ENCODE measurements at regions not wholly inside any gene's neighbourhood (a gene's known extent, or its start where the extent isn't known, plus 50 kb on each side); places are given as distances from the start of the nearest gene placed in this dataset.

- ChIA-PET POLR2A (no interaction called here), CTCF (no interaction called here)
- no peak for DNase-seq (ENCODE audit: low read depth)
- no peak overlapping the region for H3K4me3 ChIP-seq (ENCODE audit: low read depth, low read length)
- no peaks in the 10 kb centered on the region for H3K27me3 ChIP-seq (ENCODE audit: control insufficient read depth, insufficient read depth, low read length)
- no peak for TF ChIP-seq CTCF (IDR thresholded peaks at IDR 0.05; ENCODE audit: insufficient read depth, low read depth, low read length)
- H3K36me3 ChIP-seq (ENCODE audit: control insufficient read depth, insufficient read depth, low read length): no peaks in the 10 kb centered on the region
Observed at GRCh38 chr3:168959731-168960130, 703.8 kb downstream of the MECOM start.

- ChIA-PET POLR2A (no interaction called here), CTCF (no interaction called here)
- no peak for TF ChIP-seq CTCF (IDR thresholded peaks at IDR 0.05; ENCODE audit: insufficient read depth, low read depth, low read length)
- Histone ChIP-seq H3K27me3 (ENCODE audit: control insufficient read depth, insufficient read depth, low read length) (no peaks in the 10 kb centered on the region; the same call in 1 of the 2 replicates), H3K36me3 (ENCODE audit: control insufficient read depth, insufficient read depth, low read length) (no peaks in the 10 kb centered on the region), H3K4me3 (ENCODE audit: low read depth, low read length) (no peak overlapping the region)
- no peak for DNase-seq (ENCODE audit: low read depth)
Observed at GRCh38 chr3:168958466-168958865, 705.0 kb downstream of the MECOM start.

- TF ChIP-seq CTCF (IDR thresholded peaks at IDR 0.05; ENCODE audit: insufficient read depth, low read depth, low read length): no peak
- ChIA-PET CTCF (interaction anchor here (1.5 kb wide), 1 partner anchor 19 kb away, joined by 4 read pairs; no protein-coding TSS in a partner anchor), POLR2A (no interaction called here)
- no peak for DNase-seq (ENCODE audit: low read depth)
- Histone ChIP-seq H3K4me3 (ENCODE audit: low read depth, low read length) (no peak overlapping the region), H3K36me3 (ENCODE audit: control insufficient read depth, insufficient read depth, low read length) (no peaks in the 10 kb centered on the region), H3K27me3 (ENCODE audit: control insufficient read depth, insufficient read depth, low read length) (no peaks in the 10 kb centered on the region; the same call in 1 of the 2 replicates)
Observed at GRCh38 chr3:168956076-168956475, 707.4 kb downstream of the MECOM start.

- CTCF ChIA-PET: interaction anchor here (0.6 to 2.8 kb wide), 8 partner anchors 11 to 716 kb away, joined by 3 to 13 read pairs (median 4); no protein-coding TSS in a partner anchor
- peak; percentile 28 for TF ChIP-seq CTCF (IDR thresholded peaks at IDR 0.05; ENCODE audit: insufficient read depth, low read depth, low read length)
Observed at GRCh38 chr3:168952551-168952950, 711.0 kb downstream of the MECOM start.

GRCh38 chr3:168951884-168952283 lies 711.6 kb downstream of the MECOM start:
- CTCF ChIA-PET: interaction anchor here (0.6 to 2.8 kb wide), 6 partner anchors 11 to 717 kb away, joined by 3 to 13 read pairs (median 5); no protein-coding TSS in a partner anchor
- DNase-seq (ENCODE audit: low read depth): no peak

More at GRCh38 chr3:168952551-168952950, 711.0 kb downstream of the MECOM start:
- peak; percentile 9 for DNase-seq (ENCODE audit: low read depth)
- H3K27me3 ChIP-seq (ENCODE audit: control insufficient read depth, insufficient read depth, low read length): no peaks in the 10 kb centered on the region; the same call in 1 of the 2 replicates
- POLR2A ChIA-PET: no interaction called here
- H3K36me3 ChIP-seq (ENCODE audit: control insufficient read depth, insufficient read depth, low read length): no peaks in the 10 kb centered on the region
- no peak overlapping the region for H3K4me3 ChIP-seq (ENCODE audit: low read depth, low read length)

More at GRCh38 chr3:168951884-168952283, 711.6 kb downstream of the MECOM start:
- POLR2A ChIA-PET: no interaction called here
- Histone ChIP-seq H3K36me3 (ENCODE audit: control insufficient read depth, insufficient read depth, low read length) (no peaks in the 10 kb centered on the region), H3K4me3 (ENCODE audit: low read depth, low read length) (no peak overlapping the region), H3K27me3 (ENCODE audit: control insufficient read depth, insufficient read depth, low read length) (no peaks in the 10 kb centered on the region; the same call in 1 of the 2 replicates)
- TF ChIP-seq CTCF (IDR thresholded peaks at IDR 0.05; ENCODE audit: insufficient read depth, low read depth, low read length): no peak

All from BJ (cell line).